NCI-H2171 (cell line): ENCODE measurements at regions not wholly inside any gene's neighbourhood (a gene's known extent, or its start where the extent isn't known, plus 50 kb on each side); places are given as distances from the start of the nearest gene placed in this dataset.
"Not testable (repeated sequence)": the region's sequence is repeated elsewhere in the genome, so short reads cannot be mapped to it uniquely, and the experiment has no call there.

Experiments used
- DNase-seq: peaks from one replicate; lab custom pipeline; 2025; lab: John Stamatoyannopoulos, UW

DNA sequence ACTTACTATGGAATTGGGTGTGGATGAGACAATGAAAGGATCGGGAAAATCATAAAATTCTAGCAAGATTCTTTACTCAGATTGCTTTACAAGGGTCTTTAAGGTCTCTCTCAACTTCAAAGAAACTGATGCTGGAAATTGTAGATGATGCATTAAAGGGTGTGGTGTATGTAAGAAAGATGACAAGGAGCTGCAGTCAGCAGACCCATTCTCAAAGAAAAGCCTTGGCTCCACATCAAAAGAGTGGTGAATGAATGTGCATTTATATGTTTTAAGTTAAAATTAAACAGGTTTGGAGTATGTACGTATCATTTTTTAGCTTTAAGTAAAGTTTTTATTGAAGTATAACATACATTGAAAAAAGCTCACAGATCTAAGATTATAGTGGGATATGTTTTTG lies 194.5 kb downstream of the C12orf75 start:
- DNase-seq, result no peak

DNA sequence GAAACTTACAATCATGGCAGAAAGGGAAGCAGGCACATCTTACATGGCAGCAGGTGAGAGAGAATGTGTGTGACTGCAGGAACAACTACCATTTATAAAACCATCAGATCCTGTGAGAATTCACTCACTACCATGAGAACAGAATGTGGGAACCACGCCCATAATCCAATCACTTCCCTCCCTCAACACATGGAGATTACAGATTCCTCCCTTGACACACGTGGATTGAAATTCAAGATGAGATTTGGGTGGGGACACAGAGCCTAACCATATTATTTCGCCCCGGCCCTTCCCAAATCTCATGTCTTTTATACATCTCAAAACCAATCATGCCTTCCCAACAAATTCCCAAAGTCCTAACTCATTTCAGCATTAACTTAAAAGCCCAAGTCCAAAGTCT lies 203.6 kb downstream of the C12orf75 start:
- no peak for DNase-seq

DNA sequence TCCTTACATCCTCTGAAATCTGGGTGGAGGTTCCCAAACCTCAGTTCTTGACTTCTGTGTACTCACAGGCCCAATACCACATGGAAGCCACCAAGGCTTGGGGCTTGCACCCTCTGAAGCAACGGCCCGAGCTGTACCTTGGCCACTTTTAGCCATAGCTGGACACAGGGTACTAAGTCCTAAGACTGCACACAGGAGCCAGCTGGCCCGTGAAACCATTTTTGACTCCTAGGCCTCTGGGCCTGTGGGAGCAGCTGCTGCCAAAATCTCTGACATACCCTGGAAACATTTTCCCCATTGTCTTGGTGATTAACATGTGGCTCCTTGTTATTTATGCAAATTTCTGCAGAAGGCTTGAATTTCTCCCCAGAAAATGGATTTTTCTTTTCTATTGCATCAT lies 204.5 kb downstream of the C12orf75 start:
- DNase-seq, result not testable (repeated sequence)

DNA sequence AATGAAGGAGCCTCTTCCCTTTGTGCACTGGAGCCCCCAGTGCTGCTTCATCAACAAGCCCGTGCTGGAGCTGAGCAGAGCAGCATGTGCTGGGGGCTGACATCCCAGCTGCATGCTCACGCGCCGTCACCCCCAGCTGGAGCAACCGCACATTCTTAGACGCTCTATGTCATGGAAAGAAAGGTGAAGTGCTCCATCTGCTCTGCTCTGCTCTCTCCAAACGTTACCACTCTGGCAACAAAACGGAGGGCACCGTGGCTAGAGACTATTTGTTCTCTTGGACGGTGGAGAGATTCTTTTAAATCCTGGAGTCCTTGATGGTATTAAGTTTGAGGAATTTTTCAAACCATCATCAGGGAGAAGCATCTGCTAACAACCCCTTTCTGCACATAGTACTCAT lies 208.4 kb downstream of the C12orf75 start:
- DNase-seq, result peak; percentile 2

DNA sequence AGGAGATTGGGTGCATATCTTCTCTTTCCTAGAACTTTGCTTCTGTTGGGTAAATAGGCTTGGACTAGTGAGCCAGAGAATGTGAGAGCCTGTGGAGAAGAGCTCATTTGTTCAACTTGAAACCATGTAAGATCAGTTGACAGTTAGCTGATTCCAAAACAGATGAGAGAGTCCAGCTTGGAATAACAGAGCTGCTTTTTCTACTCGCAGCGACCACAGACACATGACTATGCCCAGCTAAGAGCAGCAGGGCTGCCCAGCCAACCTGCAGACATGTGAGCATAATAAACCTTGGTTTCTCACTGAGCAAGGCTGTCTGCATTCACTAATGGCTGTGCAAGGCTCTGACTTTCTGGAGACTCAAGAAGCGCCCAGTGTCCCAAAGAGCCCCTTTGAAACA lies 209.2 kb downstream of the C12orf75 start:
- no peak for DNase-seq

DNA sequence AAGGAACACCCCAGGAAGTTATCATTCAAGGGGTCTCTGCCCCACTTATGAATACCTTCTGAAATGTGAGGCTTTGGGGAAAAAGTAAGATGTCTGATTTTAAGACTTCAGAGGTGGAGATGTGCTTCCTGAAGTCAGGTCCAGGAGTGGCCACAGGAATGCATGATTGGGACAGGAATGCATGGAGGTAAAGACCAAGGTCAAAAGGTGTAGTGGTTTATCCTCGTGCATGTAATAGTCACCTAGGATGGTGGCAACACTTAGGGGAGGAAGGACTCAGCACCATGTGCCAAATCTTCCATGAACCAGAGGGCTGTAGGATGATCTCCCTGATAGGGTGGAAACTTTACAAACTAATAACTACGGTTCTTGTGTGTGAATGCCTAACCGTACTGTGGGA lies 217.3 kb downstream of the C12orf75 start:
- no peak for DNase-seq

DNA sequence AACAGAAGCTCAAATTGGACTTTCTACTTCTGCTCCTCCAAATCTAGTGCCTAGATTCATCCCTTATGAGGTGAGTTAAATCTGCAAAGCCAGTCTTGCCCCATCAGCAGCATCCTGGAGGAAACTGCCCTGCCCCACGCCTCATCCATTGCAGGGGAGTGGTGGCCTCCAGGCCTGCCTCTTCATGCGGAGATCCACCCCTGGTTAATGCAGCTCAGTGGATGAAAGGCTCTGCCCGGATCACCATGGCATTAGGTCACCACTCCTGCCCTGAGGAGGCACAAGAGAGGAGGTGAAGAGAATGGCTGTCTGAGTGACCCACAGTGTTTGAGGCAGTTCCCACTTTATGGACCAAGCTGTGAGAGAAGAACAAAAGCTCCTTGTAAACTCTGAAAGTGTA lies 218.1 kb downstream of the C12orf75 start:
- no peak for DNase-seq

DNA sequence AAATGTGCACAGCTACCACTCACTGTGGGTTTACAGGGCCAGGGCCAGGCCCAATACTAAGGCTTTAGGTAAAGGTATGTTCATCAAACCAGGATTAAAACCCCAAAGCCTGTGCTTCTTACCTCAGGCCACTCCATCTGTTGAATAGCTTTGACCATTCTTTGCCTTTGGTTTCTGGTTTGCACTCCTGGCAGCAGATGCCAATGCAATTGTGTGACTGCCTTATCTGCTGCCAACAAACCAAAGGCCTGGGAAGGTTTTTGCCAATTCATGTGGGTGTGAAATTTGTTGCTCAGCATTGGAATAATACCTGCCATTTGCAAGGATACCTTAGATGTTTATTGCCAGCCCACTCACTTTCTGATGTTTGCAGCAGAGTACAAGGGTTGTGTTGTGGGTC lies 221.6 kb downstream of the C12orf75 start:
- no peak for DNase-seq

DNA sequence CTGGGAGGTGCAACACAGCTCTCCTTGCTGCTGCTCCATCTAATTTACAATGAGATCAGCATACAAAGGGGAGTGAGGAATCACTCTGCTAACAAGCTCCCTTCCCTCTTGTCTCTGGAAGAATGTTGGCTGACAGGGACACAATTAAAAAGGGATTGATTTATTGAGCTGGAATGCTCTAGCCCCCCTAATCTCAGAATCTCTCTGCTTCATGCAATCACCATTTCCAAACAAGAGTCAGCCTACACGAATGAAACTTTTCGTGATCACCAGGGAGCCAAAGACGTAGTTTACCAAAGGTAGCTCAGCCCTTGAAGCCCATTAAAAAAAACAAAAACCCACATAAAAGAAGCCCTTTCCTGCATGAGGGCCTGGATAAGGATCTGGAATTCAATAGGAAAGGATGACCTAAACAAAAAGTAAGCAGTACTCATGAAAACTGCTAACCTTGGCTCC lies 223.8 kb downstream of the C12orf75 start:
- no peak for DNase-seq

DNA sequence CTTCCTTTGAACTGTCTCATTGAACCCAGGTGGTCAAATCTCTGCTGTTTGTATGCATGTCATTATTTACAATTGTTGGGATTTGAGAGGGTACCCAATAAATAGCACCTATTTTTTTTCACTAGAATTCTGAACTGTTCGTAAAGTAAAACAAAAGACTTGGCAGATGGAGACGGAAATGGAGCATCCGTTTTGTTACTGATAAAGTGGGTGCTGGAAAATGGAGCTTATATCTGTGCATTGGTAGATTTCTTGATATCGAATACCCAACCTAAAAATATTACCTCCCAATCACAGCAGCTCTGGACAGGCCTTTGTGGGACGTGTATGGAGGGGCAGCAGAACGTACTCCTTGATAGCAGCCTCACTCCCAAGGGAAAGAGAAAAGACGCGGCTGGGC lies 224.4 kb downstream of the C12orf75 start:
- no peak for DNase-seq

DNA sequence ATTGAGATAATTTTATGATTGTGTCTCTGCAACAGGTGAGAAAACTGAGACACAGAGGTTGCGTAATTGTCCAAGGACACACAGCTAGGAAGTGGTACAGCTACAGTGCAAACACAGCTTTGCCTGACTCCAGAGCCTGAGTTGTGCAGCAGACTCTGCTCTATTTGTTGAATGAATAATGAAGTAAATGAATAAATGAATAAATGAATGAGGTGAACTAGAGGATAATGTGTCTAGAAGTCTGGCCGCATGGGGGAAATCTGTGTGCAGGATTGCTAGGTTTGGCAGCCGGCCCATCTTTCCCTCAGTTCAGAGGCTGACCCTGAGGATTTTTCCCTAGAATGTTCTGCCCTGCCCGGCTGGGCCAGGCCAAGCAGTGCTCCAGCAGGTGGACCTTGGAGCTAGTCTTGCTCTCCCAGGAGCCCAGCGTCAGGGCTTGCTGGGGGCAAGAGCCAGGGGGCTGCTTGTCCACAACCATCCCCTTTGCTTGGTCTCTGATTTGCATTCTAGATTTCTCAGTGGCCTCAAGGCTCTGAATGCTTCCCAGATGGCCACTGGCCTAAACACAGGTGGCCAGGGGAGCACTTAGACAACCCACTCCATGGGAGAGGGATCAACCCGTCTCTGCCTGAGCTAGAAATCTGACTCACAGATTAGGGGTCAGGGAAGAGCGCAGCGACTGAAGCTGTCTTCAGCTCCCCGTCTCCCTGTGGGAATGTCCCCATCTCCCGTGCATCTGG lies 225.2 kb downstream of the C12orf75 start:
- no peak for DNase-seq

DNA sequence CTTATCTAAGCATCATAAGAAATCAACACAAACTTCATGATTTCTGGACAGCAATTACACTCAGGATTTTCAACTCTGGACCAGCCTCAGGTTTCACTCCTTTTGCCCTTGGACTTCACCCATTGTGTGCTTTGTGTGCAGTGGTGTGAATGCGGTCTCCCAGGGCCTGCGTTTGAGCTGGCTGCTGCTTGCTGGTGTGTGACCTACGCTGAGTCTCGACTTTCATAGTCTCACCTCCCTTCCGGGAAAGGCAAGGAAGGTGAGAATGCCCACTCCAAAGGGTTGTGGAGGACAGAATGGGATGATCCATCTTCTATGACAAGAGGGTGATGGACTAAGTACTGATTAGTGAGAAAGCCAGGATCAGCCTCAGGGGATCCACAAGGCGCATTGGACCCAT lies 228.8 kb downstream of the C12orf75 start:
- no peak for DNase-seq

DNA sequence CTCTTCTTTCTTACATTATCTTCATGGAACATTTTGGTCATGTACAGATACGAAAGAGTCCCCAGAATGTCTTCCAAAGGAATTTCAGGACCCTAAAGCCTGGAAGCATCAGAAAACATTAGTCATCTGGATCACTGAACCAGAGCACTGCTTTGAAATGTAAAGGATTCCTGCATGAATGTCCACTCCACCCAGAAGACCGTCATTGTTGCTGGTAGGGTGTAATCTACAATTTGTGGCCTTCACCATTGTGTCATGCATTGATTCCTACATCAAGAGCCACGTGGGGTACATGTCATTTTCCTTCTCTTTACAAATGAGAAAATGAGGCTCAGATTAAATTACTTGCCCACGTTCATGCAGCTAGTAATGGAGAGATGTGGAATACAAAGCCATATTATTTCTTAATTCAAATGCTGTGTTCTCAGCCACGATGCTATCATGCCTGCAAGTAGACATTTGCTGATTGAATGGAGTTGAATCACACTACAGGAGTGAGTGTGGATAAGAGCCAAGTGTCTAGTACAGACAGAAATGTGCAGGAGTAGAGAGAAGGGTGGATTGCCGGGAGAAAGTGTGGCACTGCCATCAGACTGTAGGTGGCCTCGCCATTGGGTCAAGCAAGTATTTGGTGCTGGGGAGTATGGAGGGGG lies 231.2 kb downstream of the C12orf75 start:
- DNase-seq, result no peak

DNA sequence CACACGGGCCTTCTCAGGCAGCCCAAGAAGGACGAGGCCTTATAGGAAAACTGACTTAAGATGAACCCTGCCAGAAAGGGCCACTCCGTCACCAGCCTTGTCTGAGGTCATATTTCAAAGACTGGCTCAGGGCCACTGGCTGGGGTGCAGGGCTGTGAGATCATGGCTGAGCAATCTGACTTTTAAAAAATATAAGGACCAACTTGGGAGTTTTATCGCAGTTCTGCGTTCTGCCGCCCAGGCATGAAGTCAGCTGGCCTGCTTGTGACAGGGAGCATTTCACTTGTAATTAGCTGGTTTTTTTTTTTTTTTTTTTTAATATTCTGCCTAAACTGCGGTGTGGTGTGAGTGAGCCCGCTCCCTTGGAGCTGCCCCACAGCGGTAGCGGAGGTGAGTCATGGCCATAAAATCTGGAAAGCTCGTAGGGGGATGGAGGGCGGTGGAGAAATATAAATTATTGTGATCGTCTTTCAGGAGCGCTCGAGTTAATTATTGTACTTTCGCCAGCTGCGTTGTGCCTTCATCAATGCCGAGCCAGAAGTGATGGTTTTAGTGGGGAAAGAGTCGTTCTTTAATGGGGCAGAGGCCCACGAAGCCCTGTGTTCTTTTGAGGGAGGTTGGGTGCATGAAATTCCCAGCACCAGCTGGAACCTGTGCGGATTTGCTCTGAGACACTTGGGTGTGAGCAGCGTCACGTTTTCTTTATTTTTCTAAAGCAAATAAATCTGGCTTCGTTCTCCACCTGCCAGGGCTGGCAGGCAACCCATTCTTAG lies 231.9 kb downstream of the C12orf75 start:
- peak; percentile 52 for DNase-seq

DNA sequence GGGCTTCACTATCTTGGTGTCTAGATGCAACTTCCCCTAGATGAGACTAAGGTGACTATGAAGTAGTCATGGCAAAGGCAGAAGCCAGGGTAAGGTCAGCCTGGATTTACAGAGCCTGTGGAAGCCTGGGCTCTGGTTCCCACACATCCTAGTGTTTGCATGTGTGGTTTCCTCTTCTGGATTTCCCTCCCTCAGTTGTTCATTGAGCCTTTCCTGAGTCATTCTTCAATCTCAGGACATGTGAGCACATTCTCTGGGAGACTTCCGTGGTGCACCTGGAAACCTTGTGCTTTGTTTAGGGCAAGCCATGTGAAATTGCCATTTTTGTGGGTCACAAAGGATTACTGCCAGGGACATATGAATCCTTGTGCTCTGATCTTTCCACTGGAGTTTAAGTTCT lies 236.6 kb downstream of the C12orf75 start:
- no peak for DNase-seq

DNA sequence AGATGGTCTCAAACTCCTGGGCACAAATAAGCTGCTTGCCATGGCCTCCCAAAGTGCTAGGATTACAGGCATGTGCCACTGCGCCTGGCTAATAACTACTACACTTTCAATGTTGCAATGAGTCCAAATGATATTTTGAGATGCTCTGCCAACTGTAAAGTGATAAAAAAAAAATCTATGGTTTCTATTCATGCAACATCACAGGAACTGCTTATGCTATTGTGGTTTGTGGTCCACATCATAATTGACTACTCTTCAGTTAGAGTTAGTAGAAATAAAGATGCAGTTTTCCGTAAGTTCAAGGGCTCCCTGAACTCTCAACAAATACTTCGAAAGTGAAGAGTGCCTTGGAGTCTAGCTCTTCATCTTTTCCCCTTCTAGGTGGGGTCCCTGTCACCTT lies 239.4 kb downstream of the C12orf75 start:
- DNase-seq, result no peak

DNA sequence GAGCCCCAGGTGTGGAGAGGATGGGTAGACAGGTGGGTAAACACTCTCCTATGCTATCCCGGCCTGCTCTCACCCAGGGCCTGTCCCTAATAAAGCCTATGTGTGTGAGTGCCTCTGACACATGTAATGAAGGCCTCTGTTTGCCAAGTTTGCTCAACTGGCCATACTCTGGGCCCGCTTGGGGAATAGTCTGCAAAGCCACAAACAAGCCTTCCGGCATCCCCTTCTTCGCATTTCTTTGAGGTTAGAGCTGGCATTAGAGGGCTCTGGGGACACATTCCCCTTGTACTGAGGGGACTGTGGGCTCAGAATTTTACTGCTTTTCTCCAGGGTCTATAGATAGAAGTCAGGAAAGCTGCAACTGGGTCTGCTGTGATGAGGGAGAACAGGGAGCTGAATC lies 240.5 kb downstream of the C12orf75 start:
- DNase-seq, result no peak

DNA sequence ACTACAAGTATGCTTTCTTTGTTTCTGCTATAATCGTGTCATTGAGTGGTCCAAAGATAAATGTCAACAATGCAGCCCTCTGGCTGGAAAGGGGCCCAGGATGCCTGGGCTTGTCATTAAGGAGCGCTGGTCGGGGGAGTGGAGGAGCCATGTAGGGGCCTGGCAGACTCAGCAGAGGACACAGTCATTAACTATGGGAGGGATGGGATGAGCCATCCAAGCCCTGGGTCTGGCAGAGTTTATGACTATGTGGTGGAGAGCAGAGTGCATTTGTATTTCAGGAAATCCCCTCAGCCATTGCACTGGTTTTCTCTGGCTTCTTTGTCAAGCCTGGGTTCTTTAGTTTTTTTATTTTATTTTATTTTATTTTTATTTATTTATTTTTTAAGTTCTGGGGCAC lies 243.1 kb downstream of the C12orf75 start:
- DNase-seq, result no peak

DNA sequence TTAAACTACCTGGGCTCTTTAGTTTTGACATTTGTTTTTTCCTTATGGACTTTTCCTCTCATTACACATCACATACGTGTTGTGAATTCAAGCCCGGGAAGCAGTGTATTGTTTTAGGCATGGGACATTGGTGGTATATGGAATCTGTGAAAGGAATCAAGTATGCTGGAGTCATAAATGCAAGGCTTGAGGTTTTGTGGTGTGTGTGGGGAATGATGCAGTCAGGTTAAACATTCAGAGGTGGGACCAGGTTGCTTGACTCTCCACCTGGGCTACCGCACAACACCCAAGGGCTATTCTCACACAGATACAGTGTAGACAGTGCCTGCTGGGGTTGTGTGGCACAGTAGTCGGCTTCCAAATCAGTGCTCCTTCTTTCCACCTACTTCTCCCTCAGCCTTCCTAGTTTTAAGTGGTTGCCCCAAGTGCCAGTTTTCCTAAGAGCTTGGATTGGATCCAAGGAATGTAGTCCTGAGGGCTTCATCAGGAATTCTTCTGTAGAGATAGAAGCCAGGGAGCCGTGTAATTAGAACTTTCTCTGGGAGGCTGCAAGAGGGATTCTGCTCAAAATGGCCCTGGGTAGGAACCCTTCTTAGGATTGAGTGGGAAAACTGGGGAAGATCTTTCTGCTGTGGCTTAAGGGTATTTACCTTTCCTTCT lies 243.7 kb downstream of the C12orf75 start:
- no peak for DNase-seq

DNA sequence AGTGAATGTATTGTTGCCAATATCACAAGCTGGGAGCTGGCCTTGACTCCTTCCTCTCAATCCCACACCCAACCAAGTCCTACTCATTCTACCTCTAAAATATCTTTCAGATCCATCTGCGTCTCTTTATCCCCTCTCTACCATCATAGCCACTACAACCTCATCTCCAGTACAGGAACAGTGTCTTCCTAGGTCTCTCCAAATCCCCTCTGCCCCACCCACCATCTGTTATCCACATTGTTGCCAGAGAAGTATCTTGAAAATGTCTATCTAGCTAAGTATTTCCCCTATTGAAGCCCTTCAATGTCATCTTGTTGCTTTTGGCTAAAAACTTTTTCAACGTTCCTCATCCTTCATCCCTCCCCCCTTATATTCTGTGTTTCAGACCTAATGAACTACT lies 244.7 kb downstream of the C12orf75 start:
- DNase-seq, result no peak

DNA sequence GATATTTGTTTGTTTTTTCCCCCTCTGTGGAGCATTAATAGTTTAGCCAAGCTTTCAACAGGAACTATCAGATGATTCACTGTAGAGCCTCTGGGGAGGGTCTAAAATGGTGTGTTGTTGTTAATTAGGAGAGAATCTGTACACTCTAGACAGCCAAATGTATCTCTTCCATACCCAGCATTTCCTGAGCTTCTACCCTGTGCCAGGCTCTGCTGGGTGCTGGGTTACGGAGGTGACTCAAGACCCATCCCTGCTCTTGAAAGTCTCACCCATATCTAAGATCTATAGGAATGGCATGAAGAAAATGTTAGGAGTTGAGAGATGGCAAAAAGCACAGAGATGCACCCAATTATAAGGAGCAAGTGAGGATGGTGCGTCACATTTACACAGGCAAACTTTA lies 245.8 kb downstream of the C12orf75 start:
- no peak for DNase-seq

DNA sequence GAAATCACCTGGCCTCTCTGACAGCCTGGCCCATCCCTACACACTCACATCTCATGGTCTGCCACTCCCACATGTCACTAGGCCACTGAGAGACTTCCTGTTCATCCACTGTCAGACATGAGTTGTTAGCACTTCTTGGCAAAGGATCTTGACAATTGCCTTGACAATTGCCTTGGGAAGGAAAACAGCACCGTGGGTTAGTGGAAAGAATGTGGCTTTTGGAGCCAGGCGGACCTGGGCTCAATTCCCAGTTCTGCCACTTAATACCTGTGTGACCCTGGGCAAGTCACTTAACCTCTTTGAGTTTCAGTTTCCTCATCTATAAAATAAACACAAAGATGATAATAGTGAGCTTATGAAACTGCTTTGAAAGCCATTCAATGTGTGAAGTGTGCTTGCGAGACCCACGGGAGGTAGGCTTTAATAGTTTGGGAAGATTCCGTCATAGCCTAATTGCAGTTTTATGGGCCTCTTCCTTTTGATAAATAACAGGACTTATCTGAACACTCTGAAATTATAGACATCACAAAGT lies 250.4 kb downstream of the C12orf75 start:
- DNase-seq, result no peak
